LHCN-M2 (cell line): ENCODE measurements at regions not wholly inside any gene's neighbourhood (a gene's known extent, or its start where the extent isn't known, plus 50 kb on each side); places are given as distances from the start of the nearest gene placed in this dataset.

ENCODE experiments used
- DNase-seq: peaks from one replicate; pipeline ENCODE4 v3.0.0-alpha.2; 2012; ENCODE audit warnings: low read depth

GRCh38 chr16:60564588-60564987 is 1471.7 kb downstream of the CDH8 start:
- no peak for DNase-seq

- DNase-seq = no peak
Measured at GRCh38 chr16:60563166-60563565, 1473.1 kb downstream of the CDH8 start.

- DNase-seq = no peak
Measured at GRCh38 chr16:60558936-60559335, 1477.3 kb downstream of the CDH8 start.

GRCh38 chr16:60553090-60553757 is 1483.0 kb downstream of the CDH8 start:
- DNase-seq = no peak

GRCh38 chr16:60541535-60541934 is 1494.7 kb downstream of the CDH8 start:
- no peak for DNase-seq

- peak; percentile 0 for DNase-seq
Measured at GRCh38 chr16:60510941-60511340, 1525.3 kb downstream of the CDH8 start.

GRCh38 chr16:60510208-60510607 is 1526.0 kb downstream of the CDH8 start:
- no peak for DNase-seq

GRCh38 chr16:60491273-60491672 is 1545.0 kb downstream of the CDH8 start:
- DNase-seq = no peak

- DNase-seq = no peak
Measured at GRCh38 chr16:60485872-60486489, 1550.3 kb downstream of the CDH8 start.

GRCh38 chr16:60484901-60485300 is 1551.3 kb downstream of the CDH8 start:
- DNase-seq = no peak

GRCh38 chr16:60481591-60481990 is 1554.6 kb downstream of the CDH8 start:
- peak; percentile 55 for DNase-seq

GRCh38 chr16:60478810-60479209 is 1557.4 kb downstream of the CDH8 start:
- peak; percentile 31 for DNase-seq

- peak; percentile 74 for DNase-seq
Measured at GRCh38 chr16:60463986-60464385, 1572.3 kb downstream of the CDH8 start.

GRCh38 chr16:60459463-60459862 is 1576.8 kb downstream of the CDH8 start:
- DNase-seq = no peak

- no peak for DNase-seq
Measured at GRCh38 chr16:60458255-60458654, 1578.0 kb downstream of the CDH8 start.

- no peak for DNase-seq
Measured at GRCh38 chr16:60452646-60453045, 1583.6 kb downstream of the CDH8 start.

GRCh38 chr16:60438894-60439293 is 1597.3 kb downstream of the CDH8 start:
- DNase-seq = no peak

GRCh38 chr16:60432472-60432871 is 1603.8 kb downstream of the CDH8 start:
- no peak for DNase-seq

- no peak for DNase-seq
Measured at GRCh38 chr16:60419859-60420258, 1616.4 kb downstream of the CDH8 start.

- DNase-seq = no peak
Measured at GRCh38 chr16:60414613-60415012, 1621.6 kb downstream of the CDH8 start.

GRCh38 chr16:60413969-60414368 is 1622.3 kb downstream of the CDH8 start:
- DNase-seq = no peak

GRCh38 chr16:60407606-60408005 is 1628.6 kb downstream of the CDH8 start:
- DNase-seq = no peak

GRCh38 chr16:60407034-60407433 is 1629.2 kb downstream of the CDH8 start:
- no peak for DNase-seq

- DNase-seq = no peak
Measured at GRCh38 chr16:60405286-60405685, 1631.0 kb downstream of the CDH8 start.
